PC-3 (cell line): ENCODE measurements at regions not wholly inside any gene's neighbourhood (a gene's known extent, or its start where the extent isn't known, plus 50 kb on each side); places are given as distances from the start of the nearest gene placed in this dataset.

Source experiments
- ATAC-seq: fragments of 200-7000 bp; cut with Tn5 transposase; 2 replicates; pipeline ENCODE4 v1.9.1; 2020; ENCODE audit warnings: mild to moderate bottlenecking, moderate library complexity
- BruUV-seq: library from RNA; stranded (reverse); fragments of 400-500 nt; replicated peaks from 2 replicates; lab custom pipeline; 2021; lab: Mats Ljungman, UMichigan
- CTCF ChIA-PET: fragments of 300-600 bp; sonication (Branson Sonifier 250); formaldehyde crosslinking; loops from one replicate; lab custom pipeline; 2022; ENCODE audit warnings: antibody characterized with exemption; lab: Charles Lee
- POLR2A ChIA-PET: fragments of 300-600 bp; sonication (Branson Sonifier 250); formaldehyde crosslinking; loops from one replicate; lab custom pipeline; 2022; ENCODE audit warnings: antibody characterized with exemption; ENCODE audit not compliant: unreplicated experiment; lab: Charles Lee
- DNase-seq: peaks from one replicate; pipeline ENCODE4 v3.0.0-alpha.2; 2015
- H2AFZ ChIP-seq: fragments of 300-600 bp; sonication (generic); 2 replicates; pipeline ENCODE4 v1.6.0; 2016; ENCODE audit warnings: antibody characterized with exemption, low read length
- H3F3A ChIP-seq: fragments of 300-600 bp; sonication (generic); one replicate; pipeline ENCODE4 v1.6.0; 2017; ENCODE audit warnings: antibody characterized with exemption, low read length, control low read depth, mild to moderate bottlenecking; ENCODE audit not compliant: unreplicated experiment
- H3K27ac ChIP-seq: fragments of 300-600 bp; sonication (generic); 2 replicates; pipeline ENCODE4 v1.5.1; 2016; ENCODE audit warnings: mild to moderate bottlenecking, low read length
- H3K27me3 ChIP-seq: fragments of 300-600 bp; sonication (generic); 2 replicates; pipeline ENCODE4 v1.6.1; 2016; ENCODE audit warnings: low read length, mixed read lengths
- H3K36me3 ChIP-seq: fragments of 300-600 bp; sonication (generic); 2 replicates; pipeline ENCODE4 v1.6.1; 2016; ENCODE audit warnings: low read depth, mixed run types, low read length, mixed read lengths
- H3K4me1 ChIP-seq: fragments of 300-600 bp; sonication (generic); 2 replicates; pipeline ENCODE4 v1.5.1; 2016; ENCODE audit warnings: low read length; ENCODE audit not compliant: insufficient read depth
- H3K4me2 ChIP-seq: fragments of 300-600 bp; sonication (generic); 2 replicates; pipeline ENCODE4 v1.6.0; 2016; ENCODE audit warnings: low read length
- H3K4me3 ChIP-seq: fragments of 300-600 bp; sonication (generic); 2 replicates; pipeline ENCODE4 v1.5.1; 2016; ENCODE audit warnings: mild to moderate bottlenecking, low read length, mixed read lengths
- H3K79me2 ChIP-seq: fragments of 300-600 bp; sonication (generic); 2 replicates; pipeline ENCODE4 v1.6.1; 2017; ENCODE audit warnings: low read length, mixed read lengths
- H3K9ac ChIP-seq: fragments of 300-600 bp; sonication (generic); 2 replicates; pipeline ENCODE4 v1.6.0; 2016; ENCODE audit warnings: mild to moderate bottlenecking, low read length
- H3K9me2 ChIP-seq: fragments of 300-600 bp; sonication (generic); replicated peaks from 2 replicates; pipeline ENCODE4 v1.6.1; 2016; ENCODE audit warnings: mixed run types, low read length, mixed read lengths
- H3K9me3 ChIP-seq: fragments of 300-600 bp; sonication (generic); 2 replicates; pipeline ENCODE4 v1.6.1; 2016; ENCODE audit warnings: low read length, mixed read lengths
- H4K20me1 ChIP-seq: fragments of 300-600 bp; sonication (generic); 2 replicates; pipeline ENCODE4 v1.6.1; 2016; ENCODE audit warnings: low read length, mixed read lengths
- CTCF ChIP-seq: fragments of 300-600 bp; sonication (generic); conservative IDR thresholded peaks from 2 replicates; pipeline ENCODE4 v1.5.1; 2017; ENCODE audit warnings: antibody characterized with exemption, low read depth, mild to moderate bottlenecking, low read length
- EZH2 ChIP-seq: fragments of 300-600 bp; sonication (generic); IDR thresholded peaks from one replicate; pipeline ENCODE4 v1.6.1; 2017; ENCODE audit warnings: antibody characterized with exemption, mild to moderate bottlenecking, low read length; ENCODE audit not compliant: unreplicated experiment
- EZH2phosphoT487 ChIP-seq: fragments of 300-600 bp; sonication (generic); IDR thresholded peaks from 2 replicates; pipeline ENCODE4 v1.6.1; 2018; ENCODE audit warnings: mild to moderate bottlenecking, antibody characterized with exemption, low read length, borderline replicate concordance
- intact Hi-C: fragments of 100-400 bp; cut with micrococcal nuclease; formaldehyde crosslinking; loops from 2 replicates; pipeline ENCODE4 v1.9.0; 2023

GRCh38 chr2:40962026-40962425 is 510.1 kb upstream of the SLC8A1 start:
- BruUV-seq, result no TSS peak
- Histone ChIP-seq H3K27me3 (no peaks in the 10 kb centered on the region), H3K4me3 (no peak overlapping the region), H3K27ac (no peak overlapping the region), H3K9me2 (no peaks in the 10 kb centered on the region), H3K79me2 (no peaks in the 10 kb centered on the region), H2AFZ (no peak overlapping the region), H3K36me3 (no peaks in the 10 kb centered on the region), H3K4me1 (peaks cover 9% of the 10 kb centered on the region), H3F3A (no peaks in the 10 kb centered on the region), H4K20me1 (no peaks in the 10 kb centered on the region), H3K9me3 (no peaks in the 10 kb centered on the region), H3K9ac (no peak overlapping the region), H3K4me2 (no peak overlapping the region)
- intact Hi-C loops, result no loop called here
- ChIA-PET POLR2A (no interaction called here), CTCF (no interaction called here)
- DNase-seq (no peak), ATAC-seq (no peak)
- TF ChIP-seq CTCF, result no peak
- TF ChIP-seq EZH2, result no peak
- no peak for TF ChIP-seq EZH2phosphoT487

GRCh38 chr2:40964509-40965250 is 512.8 kb upstream of the SLC8A1 start:
- Histone ChIP-seq H3K9me2 (no peaks in the 10 kb centered on the region), H3K36me3 (no peaks in the 10 kb centered on the region), H3K27ac (no peak overlapping the region), H3K4me2 (no peak overlapping the region), H3K9me3 (no peaks in the 10 kb centered on the region), H3K4me1 (no peaks in the 10 kb centered on the region), H2AFZ (no peak overlapping the region), H3K4me3 (no peak overlapping the region), H3K9ac (no peak overlapping the region), H3K79me2 (no peaks in the 10 kb centered on the region), H3K27me3 (no peaks in the 10 kb centered on the region), H3F3A (no peaks in the 10 kb centered on the region), H4K20me1 (no peaks in the 10 kb centered on the region)
- no peak for DNase-seq
- TF ChIP-seq EZH2phosphoT487 (no peak), EZH2 (no peak), CTCF (no peak)
- ChIA-PET POLR2A (no interaction called here), CTCF (no interaction called here)
- ATAC-seq, result no peak
- BruUV-seq, result no TSS peak
- intact Hi-C loops, result no loop called here

DNA sequence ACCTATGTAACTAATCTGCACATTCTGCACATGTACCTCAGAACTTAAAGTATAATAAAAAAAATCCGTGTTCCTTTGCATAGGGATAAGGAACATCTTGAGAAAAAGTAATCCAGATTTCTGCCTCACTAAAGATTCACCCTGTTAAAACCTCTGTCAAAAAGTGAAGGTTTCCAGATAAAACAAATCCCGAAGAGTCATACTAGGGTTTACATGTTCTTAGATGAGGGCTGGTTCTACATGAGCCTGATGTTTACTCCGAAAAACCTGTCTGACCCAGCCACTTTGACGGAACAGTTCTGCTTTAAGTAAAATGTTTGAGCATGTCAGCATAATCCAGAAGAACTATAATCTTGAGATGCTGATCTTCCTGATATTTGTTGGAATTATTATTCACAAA is 515.6 kb upstream of the SLC8A1 start:
- DNase-seq (no peak), ATAC-seq (no peak)
- no peak overlapping the region for H3K9ac ChIP-seq
- no peaks in the 10 kb centered on the region for H3K36me3 ChIP-seq
- no peak overlapping the region for H2AFZ ChIP-seq
- H4K20me1 ChIP-seq, result no peaks in the 10 kb centered on the region
- TF ChIP-seq CTCF (no peak), EZH2 (no peak), EZH2phosphoT487 (no peak)
- H3K79me2 ChIP-seq, result no peaks in the 10 kb centered on the region
- intact Hi-C loops, result no loop called here
- BruUV-seq, result no TSS peak
- H3K4me2 ChIP-seq, result no peak overlapping the region
- no peaks in the 10 kb centered on the region for H3K27me3 ChIP-seq
- no peak overlapping the region for H3K4me3 ChIP-seq
- no peaks in the 10 kb centered on the region for H3F3A ChIP-seq
- no peak overlapping the region for H3K27ac ChIP-seq
- ChIA-PET CTCF (no interaction called here), POLR2A (no interaction called here)
- no peaks in the 10 kb centered on the region for H3K9me2 ChIP-seq
- no peaks in the 10 kb centered on the region for H3K4me1 ChIP-seq
- no peaks in the 10 kb centered on the region for H3K9me3 ChIP-seq
